HepG2 (cell line): ENCODE measurements at regions not wholly inside any gene's neighbourhood (a gene's known extent, or its start where the extent isn't known, plus 50 kb on each side); places are given as distances from the start of the nearest gene placed in this dataset.

Source experiments
- ATAC-seq: fragments of 200-7000 bp; cut with Tn5 transposase; 3 replicates; pipeline ENCODE4 v1.9.1; 2020; ENCODE audit warnings: mild to moderate bottlenecking, moderate library complexity
- BruUV-seq: library from RNA; stranded (reverse); fragments of 400-500 nt; replicated peaks from 2 replicates; lab custom pipeline; 2021; lab: Mats Ljungman, UMichigan
- CTCF ChIA-PET: fragments of 300-600 bp; formaldehyde crosslinking; extraction: SDS; loops from one replicate; lab custom pipeline; 2021; ENCODE audit warnings: low total read pairs, inconsistent platforms, low intra/inter-chr PET ratio; lab: Yijun Ruan, JAX
- POLR2A ChIA-PET: fragments of 350-600 bp; sonication (Branson Sonifier 250); formaldehyde crosslinking; loops from one replicate; lab custom pipeline; 2020; ENCODE audit warnings: antibody characterized with exemption, inconsistent platforms; lab: Yijun Ruan, JAX
- DNase-seq: peaks from one replicate; pipeline ENCODE4 v3.0.0-alpha.2; 2015; ENCODE audit warnings: low spot score
- FAIRE-seq: peaks from 3 replicates; lab custom pipeline; 2011; peaks lifted over from hg19 to GRCh38; lab: Jason Lieb, UNC
- H2AFZ ChIP-seq: one replicate; pipeline ENCODE4 v1.6.1; 2011; ENCODE audit warnings: low read length, inconsistent platforms
- H3K27ac ChIP-seq: fragments of 300-600 bp; 3 replicates; pipeline ENCODE4 v1.8.0; 2011; ENCODE audit warnings: mixed run types, mild to moderate bottlenecking, mixed read lengths, low read length, inconsistent platforms; ENCODE audit not compliant: insufficient read depth; ENCODE audit errors: extremely low read length
- H3K27me3 ChIP-seq, 2 experiments: fragments of 200-600 bp in 1 of 2; 2 replicates in 1 of 2; 3 replicates in 1 of 2; pipeline versions ENCODE4 v1.6.0 to v1.8.0; 2011; ENCODE audit warnings: low read length in 2 of 2, mild to moderate bottlenecking in 2 of 2, moderate library complexity in 2 of 2, inconsistent platforms in 1 of 2; ENCODE audit not compliant: insufficient read depth in 2 of 2, control insufficient read depth in 1 of 2
- H3K36me3 ChIP-seq, 2 experiments: fragments of 200-600 bp in 1 of 2; replicated peaks in 1 of 2; 2 replicates in 1 of 2; 3 replicates in 1 of 2; pipeline versions ENCODE4 v1.5.1 to v1.8.0; 2011; ENCODE audit warnings: low read length in 2 of 2, inconsistent platforms in 1 of 2; ENCODE audit not compliant: insufficient read depth in 2 of 2, control insufficient read depth in 1 of 2
- H3K4me1 ChIP-seq: 2 replicates; pipeline ENCODE4 v1.5.1; 2012; ENCODE audit warnings: low read length, inconsistent platforms; ENCODE audit not compliant: insufficient read depth
- H3K4me2 ChIP-seq: 2 replicates; pipeline ENCODE4 v1.6.0; 2011; ENCODE audit warnings: low read depth, low read length, inconsistent platforms
- H3K4me3 ChIP-seq, 3 experiments: fragments of 200-600 bp in 1 of 3; sonication (generic), shearing (Covaris generic) in 1 of 3; replicated peaks in 1 of 3; 2 replicates each; pipeline ENCODE4 v1.5.1; 2011 to 2016; ENCODE audit warnings: low read length in 3 of 3, inconsistent platforms in 2 of 3, low read depth in 2 of 3, mild to moderate bottlenecking in 2 of 3, control low read depth in 1 of 3, mixed read lengths in 1 of 3; ENCODE audit not compliant: insufficient read depth in 1 of 3
- H3K79me2 ChIP-seq: one replicate; pipeline ENCODE4 v1.6.1; 2011; ENCODE audit warnings: low read length, inconsistent platforms; ENCODE audit not compliant: insufficient read depth
- H3K9ac ChIP-seq: 2 replicates; pipeline ENCODE4 v1.6.0; 2011; ENCODE audit warnings: mild to moderate bottlenecking, low read depth, low read length, inconsistent platforms; ENCODE audit not compliant: insufficient read depth
- H3K9me3 ChIP-seq: 2 replicates; pipeline ENCODE4 v1.5.1; 2012; ENCODE audit warnings: mild to moderate bottlenecking, low read length
- H4K20me1 ChIP-seq: 2 replicates; pipeline ENCODE4 v1.6.0; 2011; ENCODE audit warnings: inconsistent platforms, mild to moderate bottlenecking, low read length, moderate library complexity; ENCODE audit not compliant: insufficient read depth
- AGO2 ChIP-seq: fragments of 200-400 bp; formaldehyde crosslinking; optimal IDR thresholded peaks from 2 replicates; pipeline ENCODE3; 2017; ENCODE audit warnings: mild to moderate bottlenecking, low read depth, low read length, moderate library complexity
- NCOR1 ChIP-seq: fragments of 200-600 bp; sonication (generic); IDR thresholded peaks from 2 replicates; pipeline ENCODE4 v1.7.0; 2017; ENCODE audit warnings: antibody characterized with exemption, low read length, borderline replicate concordance
- RAD21 ChIP-seq: fragments of 450-650 bp; formaldehyde crosslinking; IDR thresholded peaks from 2 replicates; pipeline ENCODE4 v1.5.0; 2020; ENCODE audit warnings: mild to moderate bottlenecking
- RXRA ChIP-seq: sonication (generic); formaldehyde crosslinking; IDR thresholded peaks from 2 replicates; pipeline ENCODE4 v1.5.1; 2020; ENCODE audit warnings: missing genetic modification reagents
- SMC3 ChIP-seq: IDR thresholded peaks from 2 replicates; pipeline ENCODE4 v1.6.1; 2011; ENCODE audit warnings: low read length, improper control_type of control experiment
- STAG1 ChIP-seq: sonication (generic); formaldehyde crosslinking; IDR thresholded peaks from 2 replicates; pipeline ENCODE4 v1.4.0; 2020; ENCODE audit warnings: missing genetic modification reagents
- TAF15 ChIP-seq: fragments of 200-400 bp; formaldehyde crosslinking; IDR thresholded peaks from one replicate; pipeline ENCODE4 v1.6.1; 2018; ENCODE audit warnings: mild to moderate bottlenecking, low read depth, low read length; ENCODE audit not compliant: poor library complexity, severe bottlenecking
- XRCC5 ChIP-seq: fragments of 200-400 bp; formaldehyde crosslinking; optimal IDR thresholded peaks from 2 replicates; pipeline ENCODE3; 2017; ENCODE audit warnings: mild to moderate bottlenecking, low read length
- ZNF232 ChIP-seq: sonication (generic); formaldehyde crosslinking; IDR thresholded peaks from 2 replicates; pipeline ENCODE4 v1.4.0; 2020; ENCODE audit warnings: missing genetic modification reagents, borderline replicate concordance
- ZNF574 ChIP-seq: sonication (generic); formaldehyde crosslinking; IDR thresholded peaks from 2 replicates; pipeline ENCODE4 v1.4.0; 2020; ENCODE audit warnings: missing genetic modification reagents
- WGBS: methylation state at CpG from one replicate; pipeline ENCODE4 v1.1.6; 2017; ENCODE audit warnings: low lambda C conversion rate; 5-methylcytosine and 5-hydroxymethylcytosine counted together
- in situ Hi-C: cut with HindIII; loops from 2 replicates; pipeline ENCODE4 v1.10.0; 2017; ENCODE audit warnings: low pct_unique_long_range_greater_than_20kb; ENCODE audit not compliant: extremely low pct_ligation_motif_present
- intact Hi-C: fragments of 100-400 bp; cut with micrococcal nuclease; formaldehyde crosslinking; loops from one replicate; pipeline ENCODE4 v1.10.0; 2022; ENCODE audit not compliant: unreplicated experiment
- TF ChIP-seq, protein P1 (sequence below): sonication (generic); formaldehyde crosslinking; conservative IDR thresholded peaks from 2 replicates; pipeline ENCODE4 v1.8.0; 2022; ENCODE audit warnings: mild to moderate bottlenecking, moderate library complexity, missing genetic modification reagents
- TF ChIP-seq, protein P2 (sequence below): sonication (generic); formaldehyde crosslinking; IDR thresholded peaks from 2 replicates; pipeline ENCODE4 v1.5.0; 2020; ENCODE audit warnings: mild to moderate bottlenecking, missing genetic modification reagents, moderate library complexity

- TF ChIP-seq NCOR1: no peak
- TF ChIP-seq RXRA (CRISPR knock-in tag): no peak
- no peak for TF ChIP-seq AGO2
- TF ChIP-seq, all 625 proteins: peak for 0
Observed at GRCh38 chr1:38587766-38588165, 271.8 kb downstream of the RRAGC start (continued).

DNA sequence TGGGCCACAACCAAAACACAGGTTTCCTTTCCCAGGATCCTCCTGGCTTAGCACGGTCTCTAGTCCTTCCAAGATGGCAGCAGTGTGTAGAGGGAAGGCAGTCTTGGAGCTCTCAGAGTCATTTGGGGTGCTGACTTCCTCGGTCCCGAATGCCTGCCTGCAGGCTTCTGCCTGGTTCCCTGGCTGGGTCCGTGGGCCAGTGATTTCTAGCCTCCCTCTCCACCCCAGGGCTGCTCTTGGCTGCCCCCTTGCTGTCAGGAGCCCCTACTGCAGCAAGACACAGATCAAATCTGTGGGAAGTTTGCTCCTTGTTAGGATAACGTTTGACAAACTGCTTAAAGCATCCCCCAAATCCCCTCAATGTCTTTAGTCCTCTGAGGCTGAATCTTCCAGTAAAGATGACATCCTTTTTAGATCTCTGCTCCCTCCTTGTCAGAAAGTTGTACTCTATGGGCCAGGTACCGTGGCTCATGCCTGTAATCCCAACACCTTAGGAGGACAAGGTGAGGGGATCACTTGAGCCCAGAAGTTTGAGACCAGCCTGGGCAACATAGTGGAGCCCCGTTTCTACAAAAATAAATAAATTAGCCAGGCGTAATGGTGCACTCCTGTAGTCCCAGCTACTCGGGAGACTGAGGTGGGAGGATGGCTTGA, 272.5 kb downstream of the RRAGC start:
- Histone ChIP-seq H3K27me3 (no peaks in the 10 kb centered on the region; a peak in 1 of 5 replicates), H3K4me1 (no peaks in the 10 kb centered on the region), H3K36me3 (no peaks in the 10 kb centered on the region), H2AFZ (no peak overlapping the region), H3K79me2 (no peaks in the 10 kb centered on the region), H4K20me1 (no peaks in the 10 kb centered on the region), H3K27ac (no peak overlapping the region), H3K9me3 (no peaks in the 10 kb centered on the region), H3K4me3 (no peak overlapping the region), H3K9ac (no peak overlapping the region), H3K4me2 (0 out of 2 replicates have a peak overlapping the region, but pooled peaks have one; percentile 7)
- DNase-seq (peak; percentile 26), ATAC-seq (peak; percentile 80), FAIRE-seq (peak; percentile 39)
- BruUV-seq: no TSS peak
- ChIA-PET POLR2A (no interaction called here), CTCF (interaction anchor here (0.6 to 1.2 kb wide), 4 partner anchors 346 to 560 kb away, joined by 3 to 4 read pairs (median 3); no protein-coding TSS in a partner anchor)
- intact Hi-C loops (no loop called here), in situ Hi-C loops (loop anchor here (10.0 kb wide), 1 partner anchor 552 kb away; no protein-coding TSS in a partner anchor)
- WGBS: 21% methylated on average over 8 of the region's 9 CpGs
- TF ChIP-seq, protein P1, sequence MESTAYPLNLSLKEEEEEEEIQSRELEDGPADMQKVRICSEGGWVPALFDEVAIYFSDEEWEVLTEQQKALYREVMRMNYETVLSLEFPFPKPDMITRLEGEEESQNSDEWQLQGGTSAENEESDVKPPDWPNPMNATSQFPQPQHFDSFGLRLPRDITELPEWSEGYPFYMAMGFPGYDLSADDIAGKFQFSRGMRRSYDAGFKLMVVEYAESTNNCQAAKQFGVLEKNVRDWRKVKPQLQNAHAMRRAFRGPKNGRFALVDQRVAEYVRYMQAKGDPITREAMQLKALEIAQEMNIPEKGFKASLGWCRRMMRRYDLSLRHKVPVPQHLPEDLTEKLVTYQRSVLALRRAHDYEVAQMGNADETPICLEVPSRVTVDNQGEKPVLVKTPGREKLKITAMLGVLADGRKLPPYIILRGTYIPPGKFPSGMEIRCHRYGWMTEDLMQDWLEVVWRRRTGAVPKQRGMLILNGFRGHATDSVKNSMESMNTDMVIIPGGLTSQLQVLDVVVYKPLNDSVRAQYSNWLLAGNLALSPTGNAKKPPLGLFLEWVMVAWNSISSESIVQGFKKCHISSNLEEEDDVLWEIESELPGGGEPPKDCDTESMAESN: 0 out of 2 replicates have a peak, but pooled peaks have one; percentile 30
- TF ChIP-seq ZNF232 (CRISPR knock-in tag) (no peak), RAD21 (CRISPR knock-in tag) (peak; percentile 54; the same call in 1 of the 2 replicates), XRCC5 (peak; percentile 77), SMC3 (peak; percentile 52), STAG1 (CRISPR knock-in tag) (peak; percentile 80), ZNF574 (0 out of 2 replicates have a peak, but pooled peaks have one; percentile 19), TAF15 (no peak)
- TF ChIP-seq, protein P2, sequence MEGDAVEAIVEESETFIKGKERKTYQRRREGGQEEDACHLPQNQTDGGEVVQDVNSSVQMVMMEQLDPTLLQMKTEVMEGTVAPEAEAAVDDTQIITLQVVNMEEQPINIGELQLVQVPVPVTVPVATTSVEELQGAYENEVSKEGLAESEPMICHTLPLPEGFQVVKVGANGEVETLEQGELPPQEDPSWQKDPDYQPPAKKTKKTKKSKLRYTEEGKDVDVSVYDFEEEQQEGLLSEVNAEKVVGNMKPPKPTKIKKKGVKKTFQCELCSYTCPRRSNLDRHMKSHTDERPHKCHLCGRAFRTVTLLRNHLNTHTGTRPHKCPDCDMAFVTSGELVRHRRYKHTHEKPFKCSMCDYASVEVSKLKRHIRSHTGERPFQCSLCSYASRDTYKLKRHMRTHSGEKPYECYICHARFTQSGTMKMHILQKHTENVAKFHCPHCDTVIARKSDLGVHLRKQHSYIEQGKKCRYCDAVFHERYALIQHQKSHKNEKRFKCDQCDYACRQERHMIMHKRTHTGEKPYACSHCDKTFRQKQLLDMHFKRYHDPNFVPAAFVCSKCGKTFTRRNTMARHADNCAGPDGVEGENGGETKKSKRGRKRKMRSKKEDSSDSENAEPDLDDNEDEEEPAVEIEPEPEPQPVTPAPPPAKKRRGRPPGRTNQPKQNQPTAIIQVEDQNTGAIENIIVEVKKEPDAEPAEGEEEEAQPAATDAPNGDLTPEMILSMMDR (CRISPR knock-in tag): peak; percentile 86
